Esophagus (tissue), 2 donors: ENCODE measurements at regions not wholly inside any gene's neighbourhood (a gene's known extent, or its start where the extent isn't known, plus 50 kb on each side); places are given as distances from the start of the nearest gene placed in this dataset.

Source experiments
- H3K27ac ChIP-seq, 2 donors: one replicate each; pipeline ENCODE4 v1.5.1; 2013; ENCODE audit warnings: low read depth in 2 of 2, mild to moderate bottlenecking in 2 of 2, inconsistent platforms in 1 of 2, low read length in 1 of 2, moderate library complexity in 1 of 2
- H3K27me3 ChIP-seq, 2 donors: one replicate each; pipeline ENCODE4 v1.6.1; 2013; ENCODE audit warnings: low read length in 2 of 2, control low read depth in 1 of 2, mild to moderate bottlenecking in 1 of 2; ENCODE audit not compliant: insufficient read depth in 2 of 2, control insufficient read depth in 1 of 2
- H3K36me3 ChIP-seq, 2 donors: one replicate each; pipeline ENCODE4 v1.6.1; 2013; ENCODE audit warnings: low read length in 1 of 2; ENCODE audit not compliant: control insufficient read depth in 2 of 2, insufficient read depth in 2 of 2
- H3K4me1 ChIP-seq, 2 donors: one replicate each; pipeline ENCODE4 v1.6.1; 2013; ENCODE audit warnings: low read length in 1 of 2; ENCODE audit not compliant: control insufficient read depth in 2 of 2, insufficient read depth in 2 of 2
- H3K4me3 ChIP-seq, 2 donors: one replicate each; pipeline ENCODE4 v1.5.1; 2013; ENCODE audit warnings: low read length in 2 of 2, mild to moderate bottlenecking in 2 of 2, low read depth in 1 of 2, moderate library complexity in 1 of 2
- H3K9me3 ChIP-seq, 2 donors: one replicate each; pipeline ENCODE4 v1.6.1; 2013; ENCODE audit warnings: mild to moderate bottlenecking in 2 of 2, low read depth in 1 of 2, low read length in 1 of 2, moderate library complexity in 1 of 2; ENCODE audit not compliant: control insufficient read depth in 2 of 2, insufficient read depth in 1 of 2
- WGBS, 2 donors: extraction: QIAGEN DNeasy Blood & Tissue Kit; methylation state at CpG; one replicate each; pipeline ENCODE4 v1.1.7; 2013; 5-methylcytosine and 5-hydroxymethylcytosine counted together
- donor health status: healthy with polysubstance abuse.
- donor health status: Bipolar disorder and iron deficiency.

- H3K36me3 ChIP-seq: no peaks in the 10 kb centered on the region
- H3K27ac ChIP-seq: no peak overlapping the region
- no peaks in the 10 kb centered on the region for H3K27me3 ChIP-seq
- H3K4me3 ChIP-seq: no peak overlapping the region
- 87% methylated on average over 10 of the region's 10 CpGs for WGBS, 2 donors
- peaks cover 3 to 4% of the 10 kb centered on the region in 2 donors for H3K9me3 ChIP-seq
- no peaks in the 10 kb centered on the region for H3K4me1 ChIP-seq
Measured at GRCh38 chr3:175885231-175885766, 1026.2 kb downstream of the NAALADL2 start.

- H3K4me3 ChIP-seq: no peak overlapping the region
- H3K4me1 ChIP-seq: no peaks in the 10 kb centered on the region
- no peaks in the 10 kb centered on the region for H3K36me3 ChIP-seq
- H3K27ac ChIP-seq: no peak overlapping the region
- no peaks in the 10 kb centered on the region for H3K27me3 ChIP-seq
- no peaks in the 10 kb centered on the region for H3K9me3 ChIP-seq
- 74 to 80% methylated on average over 2 of the region's 2 CpGs for WGBS, 2 donors
Measured at GRCh38 chr3:175879417-175879816, 1020.3 kb downstream of the NAALADL2 start.

DNA sequence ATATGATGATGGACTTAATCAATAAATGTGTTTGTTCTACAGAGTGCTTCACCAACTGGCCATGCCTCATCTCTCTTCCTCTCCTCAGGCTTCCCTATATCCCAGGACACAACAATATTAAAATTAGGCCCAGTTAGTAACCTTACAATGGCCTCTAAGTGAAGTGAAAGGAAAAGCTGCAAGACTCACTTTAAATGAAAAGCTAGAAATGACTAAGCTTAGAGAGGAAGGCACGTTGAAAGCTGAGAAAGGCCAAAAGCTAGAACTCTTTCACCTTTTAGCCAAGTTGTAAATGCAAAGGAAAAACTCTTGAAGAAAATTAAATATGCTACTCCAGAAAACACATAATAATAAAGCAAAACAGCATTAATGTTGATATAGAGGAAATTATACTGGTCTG is 1010.3 kb downstream of the NAALADL2 start:
- 58 to 64% methylated on average over 1 of the region's 1 CpG for WGBS, 2 donors

GRCh38 chr3:175868626-175869025 is 1009.5 kb downstream of the NAALADL2 start:
- Histone ChIP-seq H3K4me1 (no peaks in the 10 kb centered on the region), H3K36me3 (no peaks in the 10 kb centered on the region), H3K27ac (no peak overlapping the region), H3K4me3 (no peak overlapping the region), H3K9me3 (no peaks in the 10 kb centered on the region), H3K27me3 (no peaks in the 10 kb centered on the region)
- WGBS, 2 donors: 52 to 63% methylated on average over 1 of the region's 1 CpG

More for the DNA sequence above, 1010.3 kb downstream of the NAALADL2 start:
- Histone ChIP-seq H3K9me3 (no peaks in the 10 kb centered on the region), H3K4me3 (no peak overlapping the region), H3K36me3 (no peaks in the 10 kb centered on the region), H3K27me3 (no peaks in the 10 kb centered on the region), H3K4me1 (no peaks in the 10 kb centered on the region), H3K27ac (no peak overlapping the region)

- Histone ChIP-seq H3K27ac (no peak overlapping the region), H3K9me3 (no peaks in the 10 kb centered on the region)
- 47 to 60% methylated on average over 1 of the region's 1 CpG for WGBS, 2 donors
Measured at GRCh38 chr3:175865724-175866123, 1006.6 kb downstream of the NAALADL2 start.

DNA sequence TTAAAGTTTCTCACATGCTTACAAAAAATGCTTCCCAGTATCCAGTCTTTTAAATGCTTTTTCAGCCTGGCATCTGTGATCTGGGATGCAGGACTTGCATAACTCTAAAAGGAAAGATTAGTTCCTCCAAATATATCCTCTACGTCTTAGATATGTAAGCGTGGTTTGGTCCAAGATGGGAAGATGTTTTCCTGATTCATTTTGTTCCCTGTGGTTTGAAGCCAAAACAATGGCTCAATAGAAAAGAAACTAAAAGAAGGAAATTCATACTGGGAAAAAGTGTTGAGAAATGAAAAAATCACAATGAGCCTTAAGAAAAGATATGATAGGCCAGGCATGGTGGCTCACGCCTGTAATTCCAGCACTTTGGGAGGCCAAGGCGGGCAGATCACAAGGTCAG is 1002.8 kb downstream of the NAALADL2 start:
- Histone ChIP-seq H3K27me3 (no peaks in the 10 kb centered on the region), H3K4me3 (no peak overlapping the region), H3K4me1 (no peaks in the 10 kb centered on the region), H3K27ac (no peak overlapping the region), H3K9me3 (no peaks in the 10 kb centered on the region), H3K36me3 (no peaks in the 10 kb centered on the region)
- 83 to 91% methylated on average over 4 of the region's 4 CpGs for WGBS, 2 donors

More at GRCh38 chr3:175865724-175866123, 1006.6 kb downstream of the NAALADL2 start:
- H3K27me3 ChIP-seq: no peaks in the 10 kb centered on the region
- no peak overlapping the region for H3K4me3 ChIP-seq
- H3K36me3 ChIP-seq: no peaks in the 10 kb centered on the region
- H3K4me1 ChIP-seq: no peaks in the 10 kb centered on the region
